Common myeloid progenitor, CD34-positive (primary cell): ENCODE measurements at regions not wholly inside any gene's neighbourhood (a gene's known extent, or its start where the extent isn't known, plus 50 kb on each side); places are given as distances from the start of the nearest gene placed in this dataset.

Experiments
- CTCF ChIA-PET: fragments of 350-600 bp; sonication (Branson Sonifier 250); formaldehyde crosslinking; loops from one replicate; lab custom pipeline; 2021; ENCODE audit warnings: antibody characterized with exemption; lab: Charles Lee
- POLR2A ChIA-PET: fragments of 350-600 bp; sonication (Branson Sonifier 250); formaldehyde crosslinking; loops from one replicate; lab custom pipeline; 2021; ENCODE audit warnings: antibody characterized with exemption; lab: Charles Lee
- DNase-seq, 3 donors: peaks; one replicate each; pipeline versions ENCODE4 v3.0.0 to v3.0.0-alpha.2; 2013
- H3K27ac ChIP-seq, 2 experiments: 1 replicate in 1 of 2; 2 replicates in 1 of 2; pipeline ENCODE4 v1.7.0; 2013; ENCODE audit warnings: inconsistent platforms in 2 of 2, low read length in 2 of 2, mild to moderate bottlenecking in 2 of 2, low read depth in 1 of 2, moderate library complexity in 1 of 2; ENCODE audit not compliant: severe bottlenecking in 2 of 2, insufficient read depth in 1 of 2, poor library complexity in 1 of 2
- H3K27me3 ChIP-seq, 5 experiments: replicated peaks in 2 of 5; 1 replicate in 3 of 5; 2 replicates in 2 of 5; pipeline versions ENCODE4 v1.6.1 to v1.7.0; 2013; ENCODE audit warnings: low read length in 4 of 5, mild to moderate bottlenecking in 2 of 5, moderate library complexity in 2 of 5, inconsistent platforms in 1 of 5; ENCODE audit not compliant: insufficient read depth in 5 of 5, control insufficient read depth in 4 of 5
- H3K36me3 ChIP-seq, 4 experiments: 1 replicate in 2 of 4; 2 replicates in 2 of 4; pipeline versions ENCODE4 v1.6.1 to v1.7.0; 2013; ENCODE audit warnings: low read length in 3 of 4, control low read depth in 1 of 4, mild to moderate bottlenecking in 1 of 4; ENCODE audit not compliant: control insufficient read depth in 4 of 4, insufficient read depth in 4 of 4
- H3K4me1 ChIP-seq, 4 experiments: 1 replicate in 3 of 4; 2 replicates in 1 of 4; pipeline versions ENCODE4 v1.6.1 to v1.7.1; 2013; ENCODE audit warnings: low read length in 3 of 4, mild to moderate bottlenecking in 3 of 4, control low read depth in 1 of 4, inconsistent platforms in 1 of 4, moderate library complexity in 1 of 4; ENCODE audit not compliant: control insufficient read depth in 4 of 4, insufficient read depth in 4 of 4; ENCODE audit errors: control extremely low read depth in 1 of 4
- H3K4me3 ChIP-seq, 7 experiments: 1 replicate in 4 of 7; 2 replicates in 3 of 7; pipeline versions ENCODE4 v1.5.1 to v1.7.0; 2013; ENCODE audit warnings: mild to moderate bottlenecking in 7 of 7, low read length in 6 of 7, moderate library complexity in 6 of 7, inconsistent platforms in 2 of 7, low read depth in 2 of 7, control low read depth in 1 of 7; ENCODE audit not compliant: insufficient read depth in 4 of 7, control insufficient read depth in 1 of 7; ENCODE audit errors: extremely low read depth in 1 of 7
- H3K9me3 ChIP-seq, 5 experiments: 1 replicate in 4 of 5; 2 replicates in 1 of 5; pipeline versions ENCODE4 v1.6.1 to v1.7.1; 2013; ENCODE audit warnings: low read length in 4 of 5, mild to moderate bottlenecking in 2 of 5, inconsistent platforms in 1 of 5, low read depth in 1 of 5, moderate library complexity in 1 of 5; ENCODE audit not compliant: control insufficient read depth in 4 of 5, insufficient read depth in 2 of 5; ENCODE audit errors: control extremely low read depth in 1 of 5
- WGBS: methylation state at CpG from one replicate; pipeline ENCODE4 v1.1.5; 2013; ENCODE audit not compliant: insufficient coverage; 5-methylcytosine and 5-hydroxymethylcytosine counted together

- Histone ChIP-seq H3K9me3 (peaks cover 0 to 9% (median 4%) of the 10 kb centered on the region in 5 experiments), H3K27ac (no peak overlapping the region), H3K36me3 (no peaks in the 10 kb centered on the region), H3K4me1 (no peaks in the 10 kb centered on the region), H3K27me3 (no peaks in the 10 kb centered on the region), H3K4me3 (no peak overlapping the region)
- CTCF ChIA-PET = interaction anchor here (1.4 kb wide), 1 partner anchor 11 kb away, joined by 3 read pairs; no protein-coding TSS in a partner anchor
- POLR2A ChIA-PET = no interaction called here
- WGBS = 83% methylated on average over 6 of the region's 6 CpGs
- DNase-seq = no peak
These were observed 190.4 kb downstream of the ALG10 start for GRCh38 chr12:34212651-34213050.

- Histone ChIP-seq H3K4me1 (peaks cover 0 to 8% (median 5%) of the 10 kb centered on the region in 4 experiments), H3K9me3 (peaks cover 0 to 3% (median 3%) of the 10 kb centered on the region in 5 experiments), H3K27me3 (peaks cover 0 to 5% (median 3%) of the 10 kb centered on the region in 5 experiments), H3K36me3 (no peaks in the 10 kb centered on the region), H3K4me3 (no peak overlapping the region), H3K27ac (no peak overlapping the region)
- ChIA-PET CTCF (no interaction called here), POLR2A (no interaction called here)
- DNase-seq = no peak
- 91% methylated on average over 7 of the region's 9 CpGs for WGBS
These were observed 191.7 kb downstream of the ALG10 start for GRCh38 chr12:34214011-34214410.

GRCh38 chr12:34215213-34215892, 193.1 kb downstream of the ALG10 start:
- WGBS = 95% methylated on average over 15 of the region's 18 CpGs
- ChIA-PET POLR2A (no interaction called here), CTCF (interaction anchor here (1.1 to 1.8 kb wide), 2 partner anchors 91 to 92 kb away, joined by 4 read pairs; no protein-coding TSS in a partner anchor)
- no peaks in the 10 kb centered on the region for H3K36me3 ChIP-seq
- H3K4me3 ChIP-seq = no peak overlapping the region
- H3K27ac ChIP-seq = no peak overlapping the region
- no peak for DNase-seq
- peaks cover 0 to 3% (median 0%) of the 10 kb centered on the region in 5 experiments for H3K9me3 ChIP-seq
- peaks cover 0 to 8% (median 6%) of the 10 kb centered on the region in 4 experiments for H3K4me1 ChIP-seq
- H3K27me3 ChIP-seq = peaks cover 0 to 13% (median 4%) of the 10 kb centered on the region in 5 experiments

- WGBS = 93% methylated on average over 9 of the region's 12 CpGs
- ChIA-PET POLR2A (no interaction called here), CTCF (interaction anchor here (0.8 to 1.8 kb wide), 3 partner anchors 9 to 93 kb away, joined by 3 to 4 read pairs (median 4); no protein-coding TSS in a partner anchor)
- Histone ChIP-seq H3K36me3 (no peaks in the 10 kb centered on the region), H3K4me3 (no peak overlapping the region), H3K27ac (no peak overlapping the region), H3K27me3 (peaks cover 0 to 13% (median 4%) of the 10 kb centered on the region in 5 experiments), H3K9me3 (no peaks in the 10 kb centered on the region), H3K4me1 (peaks cover 0 to 8% (median 6%) of the 10 kb centered on the region in 4 experiments)
- no peak for DNase-seq
These were observed 193.6 kb downstream of the ALG10 start for GRCh38 chr12:34215893-34216285.

GRCh38 chr12:34217660-34218059, 195.4 kb downstream of the ALG10 start:
- peak in 1 of 3 donors; percentile 5 for DNase-seq
- ChIA-PET CTCF (interaction anchor here (0.9 kb wide), 1 partner anchor 93 kb away, joined by 4 read pairs; no protein-coding TSS in a partner anchor), POLR2A (no interaction called here)
- Histone ChIP-seq H3K27ac (no peak overlapping the region), H3K4me1 (peaks cover 0 to 8% (median 6%) of the 10 kb centered on the region in 4 experiments), H3K4me3 (no peak overlapping the region), H3K9me3 (no peaks in the 10 kb centered on the region), H3K27me3 (peaks cover 0 to 13% (median 4%) of the 10 kb centered on the region in 5 experiments), H3K36me3 (no peaks in the 10 kb centered on the region)
- WGBS = 93% methylated on average over 10 of the region's 14 CpGs

GRCh38 chr12:34218193-34219045, 196.1 kb downstream of the ALG10 start:
- H3K4me3 ChIP-seq = peak overlapping the region; percentile 24 to 83 (median 66)
- 14% methylated on average over 30 of the region's 39 CpGs for WGBS

More at GRCh38 chr12:34218193-34219045, 196.1 kb downstream of the ALG10 start:
- CTCF ChIA-PET = interaction anchor here (0.9 kb wide), 1 partner anchor 94 kb away, joined by 4 read pairs; no protein-coding TSS in a partner anchor
- Histone ChIP-seq H3K9me3 (no peaks in the 10 kb centered on the region), H3K27ac (no peak overlapping the region), H3K36me3 (no peaks in the 10 kb centered on the region), H3K27me3 (peaks cover 0 to 13% (median 4%) of the 10 kb centered on the region in 5 experiments), H3K4me1 (peaks cover 0 to 8% (median 6%) of the 10 kb centered on the region in 4 experiments)
- POLR2A ChIA-PET = no interaction called here
- DNase-seq = peak; percentile 76 to 89 (median 85)
